ENCODE measurements at regions not wholly inside any gene's neighbourhood (a gene's known extent, or its start where the extent isn't known, plus 50 kb on each side); places are given as distances from the start of the nearest gene placed in this dataset.

DNA sequence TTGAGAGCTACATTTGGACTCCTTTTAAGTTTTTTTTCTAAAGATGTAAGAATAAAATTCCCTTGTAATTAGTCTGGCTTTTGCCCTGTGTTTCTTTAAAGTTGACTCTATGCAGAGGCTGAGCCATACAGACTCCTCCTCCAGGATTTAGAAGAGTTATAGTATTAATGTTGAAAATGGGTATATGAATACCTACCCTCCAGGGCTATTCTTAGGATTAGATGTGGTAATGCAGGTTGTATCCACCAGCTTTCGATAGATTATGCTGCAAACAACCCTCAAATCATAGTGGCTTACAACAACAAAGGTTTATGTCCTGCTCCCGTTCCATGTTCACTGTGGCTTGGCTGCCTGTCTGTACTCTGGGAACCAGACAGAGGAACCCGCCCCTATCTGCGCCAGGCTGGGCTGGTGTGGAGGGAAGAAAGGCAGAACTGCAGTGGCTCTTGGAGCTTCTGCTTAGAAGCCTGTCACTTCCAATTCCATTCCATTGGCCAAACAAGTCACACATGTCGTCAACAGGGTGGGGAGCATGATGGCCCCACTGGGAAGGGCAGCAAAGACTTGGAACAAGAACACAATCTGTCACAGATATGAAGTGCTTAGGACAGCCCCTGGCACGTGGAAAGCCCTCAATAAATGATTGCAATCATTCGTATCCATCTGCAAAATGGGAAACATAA, 290.8 kb downstream of the FOXO1 start:
- no peaks in the 10 kb centered on the region for H3K9me2 ChIP-seq (ENCODE audit: low read depth, low read length)
- no peak overlapping the region for H2AFZ ChIP-seq (ENCODE audit: low read length)
- no peak overlapping the region for H3K9ac ChIP-seq (ENCODE audit: low read length)
- H3K9me3 ChIP-seq (ENCODE audit: low read length): no peaks in the 10 kb centered on the region
- TF ChIP-seq EZH2 (IDR thresholded peaks at IDR 0.05; ENCODE audit: borderline replicate concordance, low read length): no peak
- no peaks in the 10 kb centered on the region; the same call in 1 of the 2 replicates for H3F3A ChIP-seq (ENCODE audit: insufficient read depth, low read length)
- no peak overlapping the region for H3K27ac ChIP-seq (ENCODE audit: low read depth, low read length, poor library complexity, severe bottlenecking)
- H3K4me2 ChIP-seq (ENCODE audit: low read length): no peak overlapping the region
- H4K20me1 ChIP-seq (ENCODE audit: insufficient read depth, low read length): no peaks in the 10 kb centered on the region
- H3K4me3 ChIP-seq (ENCODE audit: low read depth, low read length, poor library complexity, severe bottlenecking): no peak overlapping the region
- H3K79me2 ChIP-seq (ENCODE audit: insufficient read depth, low read length): no peaks in the 10 kb centered on the region
- H3K27me3 ChIP-seq (ENCODE audit: insufficient read depth, low read length): no peaks in the 10 kb centered on the region
- H3K36me3 ChIP-seq (ENCODE audit: insufficient read depth, low read length): no peaks in the 10 kb centered on the region
- H3K4me1 ChIP-seq (ENCODE audit: insufficient read depth, low read length, severe bottlenecking): peaks cover 19% of the 10 kb centered on the region

- Histone ChIP-seq H2AFZ (ENCODE audit: low read length) (no peak overlapping the region), H3K27me3 (ENCODE audit: insufficient read depth, low read length) (no peaks in the 10 kb centered on the region), H3K9ac (ENCODE audit: low read length) (no peak overlapping the region), H3K4me1 (ENCODE audit: insufficient read depth, low read length, severe bottlenecking) (peaks cover 19% of the 10 kb centered on the region), H3K4me3 (ENCODE audit: low read depth, low read length, poor library complexity, severe bottlenecking) (no peak overlapping the region), H3K9me2 (ENCODE audit: low read depth, low read length) (no peaks in the 10 kb centered on the region), H3F3A (ENCODE audit: insufficient read depth, low read length) (no peaks in the 10 kb centered on the region; the same call in 1 of the 2 replicates), H3K27ac (ENCODE audit: low read depth, low read length, poor library complexity, severe bottlenecking) (no peak overlapping the region), H3K4me2 (ENCODE audit: low read length) (no peak overlapping the region), H3K36me3 (ENCODE audit: insufficient read depth, low read length) (no peaks in the 10 kb centered on the region), H3K9me3 (ENCODE audit: low read length) (no peaks in the 10 kb centered on the region), H3K79me2 (ENCODE audit: insufficient read depth, low read length) (no peaks in the 10 kb centered on the region), H4K20me1 (ENCODE audit: insufficient read depth, low read length) (no peaks in the 10 kb centered on the region)
- TF ChIP-seq CTCF (IDR thresholded peaks at IDR 0.05; ENCODE audit: low read length) (no peak), EZH2 (IDR thresholded peaks at IDR 0.05; ENCODE audit: borderline replicate concordance, low read length) (no peak)
These were observed 290.1 kb downstream of the FOXO1 start for GRCh38 chr13:40376296-40376849.

- H3F3A ChIP-seq (ENCODE audit: insufficient read depth, low read length): no peaks in the 10 kb centered on the region; the same call in 1 of the 2 replicates
- H2AFZ ChIP-seq (ENCODE audit: low read length): no peak overlapping the region
- H3K4me1 ChIP-seq (ENCODE audit: insufficient read depth, low read length, severe bottlenecking): peaks cover 19% of the 10 kb centered on the region
- H3K4me3 ChIP-seq (ENCODE audit: low read depth, low read length, poor library complexity, severe bottlenecking): no peak overlapping the region
- H3K4me2 ChIP-seq (ENCODE audit: low read length): no peak overlapping the region
- no peaks in the 10 kb centered on the region for H3K79me2 ChIP-seq (ENCODE audit: insufficient read depth, low read length)
- no peak for TF ChIP-seq EZH2 (IDR thresholded peaks at IDR 0.05; ENCODE audit: borderline replicate concordance, low read length)
- TF ChIP-seq CTCF (IDR thresholded peaks at IDR 0.05; ENCODE audit: low read length): no peak
- no peak overlapping the region for H3K27ac ChIP-seq (ENCODE audit: low read depth, low read length, poor library complexity, severe bottlenecking)
- no peaks in the 10 kb centered on the region for H3K9me3 ChIP-seq (ENCODE audit: low read length)
- no peak overlapping the region for H3K9ac ChIP-seq (ENCODE audit: low read length)
- H4K20me1 ChIP-seq (ENCODE audit: insufficient read depth, low read length): no peaks in the 10 kb centered on the region
- no peaks in the 10 kb centered on the region for H3K9me2 ChIP-seq (ENCODE audit: low read depth, low read length)
- H3K27me3 ChIP-seq (ENCODE audit: insufficient read depth, low read length): no peaks in the 10 kb centered on the region
- H3K36me3 ChIP-seq (ENCODE audit: insufficient read depth, low read length): no peaks in the 10 kb centered on the region
These were observed 289.4 kb downstream of the FOXO1 start for GRCh38 chr13:40376867-40377535.
